ENCODE measurements at regions not wholly inside any gene's neighbourhood (a gene's known extent, or its start where the extent isn't known, plus 50 kb on each side); places are given as distances from the start of the nearest gene placed in this dataset.
A peak's percentile ranks its signal among the peaks of the same experiment; 100 is the strongest.
"Not testable (repeated sequence)": the region's sequence is repeated elsewhere in the genome, so short reads cannot be mapped to it uniquely, and the experiment has no call there.

DNA sequence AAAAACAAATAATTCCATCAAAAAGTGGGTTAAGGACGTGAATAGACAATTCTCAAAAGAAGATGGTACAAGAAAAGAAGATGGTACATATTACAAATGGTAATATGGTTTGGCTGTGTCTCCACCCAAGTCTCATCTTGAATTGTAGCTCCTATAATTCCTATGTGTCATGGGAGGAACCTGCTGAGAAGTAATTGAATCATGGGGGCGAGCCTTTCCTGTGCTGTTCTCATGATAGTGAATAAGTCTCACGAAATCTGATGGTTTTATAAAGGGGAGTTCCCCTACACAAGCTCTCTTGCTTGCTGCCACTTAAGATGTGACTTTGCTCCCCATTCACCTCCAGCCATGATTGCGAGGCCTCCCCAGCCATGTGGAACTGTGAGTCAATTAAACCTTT lies 172.9 kb downstream of the C11orf91 start:
- DNase-seq (ENCODE audit: low spot score): not testable (repeated sequence)

DNA sequence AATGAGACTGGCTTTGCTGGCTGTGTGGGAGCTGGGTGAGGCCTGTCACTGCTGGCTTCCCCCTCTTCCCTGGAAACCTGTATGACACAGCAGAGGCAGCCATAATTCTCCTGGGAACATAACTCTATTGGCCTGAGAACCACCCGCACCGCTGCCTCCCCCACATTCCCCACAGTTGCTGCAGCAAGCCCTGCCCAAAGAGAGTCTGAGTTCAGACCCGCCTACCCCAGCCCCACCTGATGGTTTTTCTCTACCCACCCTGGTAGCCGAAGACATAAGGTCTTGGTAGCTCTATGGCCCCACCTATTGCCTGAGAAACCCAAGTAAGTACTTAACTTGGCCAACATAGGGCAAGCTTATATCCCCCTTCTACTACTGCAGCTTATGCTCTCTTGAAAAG lies 174.8 kb downstream of the C11orf91 start:
- DNase-seq (ENCODE audit: low spot score): no peak

DNA sequence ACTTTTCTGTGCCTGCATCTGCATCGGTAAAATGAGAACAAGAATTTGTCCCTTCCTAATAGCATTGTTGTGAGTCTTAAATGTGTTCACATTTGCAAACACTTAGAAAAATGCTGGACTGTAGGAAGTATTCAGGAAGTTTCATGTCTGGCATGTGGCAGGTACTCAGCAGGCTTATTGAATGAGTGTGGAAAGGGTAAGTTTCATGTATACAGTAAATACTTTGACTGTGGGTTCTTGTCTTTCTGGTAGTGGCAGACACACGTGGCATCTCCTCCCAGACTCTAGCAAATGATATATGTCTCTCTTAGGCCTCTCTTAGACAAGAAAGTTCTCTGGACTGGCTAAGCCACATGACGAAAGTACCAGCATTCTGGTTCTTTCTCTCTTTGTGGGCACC lies 179.2 kb downstream of the C11orf91 start:
- DNase-seq (ENCODE audit: low spot score): no peak

DNA sequence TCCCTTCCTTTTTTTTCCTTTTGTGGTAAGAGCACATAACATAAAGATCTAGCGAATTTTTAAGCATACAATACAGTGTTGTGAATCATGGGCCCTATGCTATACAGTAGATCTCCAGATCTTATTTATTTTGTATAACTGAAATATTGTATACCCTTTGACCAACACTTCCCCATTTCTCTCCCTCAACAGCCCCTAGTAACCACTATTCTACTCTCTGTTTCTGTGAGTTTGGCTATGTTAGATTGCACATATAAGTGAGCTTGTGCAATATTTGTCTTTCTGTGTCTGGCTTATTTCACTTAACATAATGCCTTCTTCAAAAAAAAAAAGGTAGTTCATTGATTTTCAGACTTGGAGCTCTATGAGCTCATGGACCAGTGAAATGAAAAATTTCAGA lies 180.5 kb downstream of the C11orf91 start:
- DNase-seq (ENCODE audit: low spot score): no peak

DNA sequence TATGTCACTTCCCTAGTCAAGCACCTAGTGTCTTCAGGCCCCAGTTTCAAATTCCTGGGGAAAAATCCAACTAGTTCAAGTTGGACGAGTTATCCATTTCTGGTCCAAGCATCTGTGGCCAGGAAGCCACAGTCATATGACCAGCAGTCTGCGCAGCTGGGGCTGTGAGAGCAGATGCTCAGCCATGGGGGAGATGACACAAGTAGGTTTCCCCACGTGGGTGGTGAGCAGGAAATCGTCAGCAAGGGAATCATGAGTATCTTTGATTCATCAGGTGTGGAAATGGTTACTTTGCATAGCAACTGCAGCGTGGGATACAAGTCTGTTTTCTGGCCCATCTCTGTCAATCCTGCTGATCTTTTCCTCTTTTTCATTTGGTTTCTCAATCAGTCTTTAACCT lies 185.3 kb downstream of the C11orf91 start:
- no peak for DNase-seq (ENCODE audit: low spot score)

DNA sequence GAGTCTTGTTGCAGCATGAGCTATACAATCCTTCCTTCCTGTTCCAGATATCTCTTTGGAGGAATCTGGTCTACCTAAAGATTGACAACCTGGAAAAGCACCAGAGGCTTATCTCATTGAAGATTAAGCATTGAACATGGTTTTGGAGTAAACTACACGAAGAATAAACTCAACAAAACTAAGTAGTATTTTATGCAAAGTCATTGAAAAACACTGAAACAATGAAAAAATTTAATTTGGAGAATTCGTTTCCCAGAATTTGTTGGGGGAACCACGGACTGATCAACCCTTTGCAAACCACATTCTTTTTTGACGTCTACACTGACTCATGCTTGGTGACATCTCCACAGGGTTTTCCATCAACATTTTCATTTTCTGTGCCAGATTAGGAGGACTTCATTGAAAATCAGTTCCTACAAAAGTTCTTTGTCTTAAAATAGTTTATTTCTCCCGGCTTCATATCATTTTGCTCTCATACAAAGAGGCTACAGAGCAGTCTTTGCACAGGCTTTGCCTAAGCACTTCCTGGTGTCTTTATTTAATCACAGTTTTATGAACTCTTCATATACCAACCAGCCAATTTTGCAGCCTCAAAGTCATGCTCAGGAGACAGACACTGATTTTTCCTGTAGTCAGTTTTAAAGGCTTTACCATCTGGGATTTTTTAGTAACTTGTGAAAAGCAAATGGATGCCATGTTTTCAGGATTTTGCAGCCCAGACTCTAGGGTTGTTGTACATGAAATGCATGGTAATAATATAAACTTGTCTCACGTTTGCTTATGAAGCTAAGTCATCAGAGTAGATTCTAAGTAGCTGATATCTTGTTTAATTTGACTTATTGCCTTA lies 186.3 kb downstream of the C11orf91 start:
- DNase-seq (ENCODE audit: low spot score): no peak

DNA sequence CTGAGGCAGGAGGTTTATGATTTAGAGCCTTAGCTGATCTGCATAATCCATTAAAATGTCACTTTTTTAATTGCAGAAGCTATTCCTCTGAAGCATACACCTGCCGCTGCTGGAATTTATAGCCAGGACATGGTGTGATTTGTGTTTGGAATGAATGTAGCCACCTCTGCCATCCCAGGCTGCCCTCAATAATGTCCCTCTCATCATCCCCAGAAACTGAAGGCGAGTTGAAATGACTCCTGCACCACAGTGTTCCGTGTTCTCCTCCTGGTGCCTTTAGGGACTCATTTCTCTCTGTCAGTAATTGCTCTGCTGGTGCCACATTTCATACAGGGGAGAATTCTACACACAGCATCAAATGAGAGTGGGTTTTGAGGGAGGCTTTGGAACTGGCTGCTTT lies 191.0 kb downstream of the C11orf91 start:
- no peak for DNase-seq (ENCODE audit: low spot score)

DNA sequence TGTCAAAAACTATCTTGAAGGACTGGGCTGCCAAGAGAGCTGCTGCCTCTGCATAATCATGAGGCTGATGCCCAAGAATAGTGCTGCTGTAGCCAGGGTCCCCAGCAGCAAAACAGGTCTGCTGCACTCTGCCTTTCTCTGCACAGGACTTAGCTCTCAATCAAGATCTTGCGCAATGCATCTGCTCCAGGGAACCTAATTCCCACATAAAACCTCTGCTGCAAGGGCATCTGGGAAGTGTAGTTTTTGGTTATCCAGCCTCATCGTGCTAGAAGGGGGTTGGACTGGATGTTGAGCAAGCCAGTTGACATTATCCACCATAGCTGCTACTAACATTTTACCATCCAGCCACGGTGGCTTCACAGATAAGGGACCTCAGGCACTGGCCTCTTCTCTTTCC lies 192.7 kb downstream of the C11orf91 start:
- peak; percentile 23 for DNase-seq (ENCODE audit: low spot score)

DNA sequence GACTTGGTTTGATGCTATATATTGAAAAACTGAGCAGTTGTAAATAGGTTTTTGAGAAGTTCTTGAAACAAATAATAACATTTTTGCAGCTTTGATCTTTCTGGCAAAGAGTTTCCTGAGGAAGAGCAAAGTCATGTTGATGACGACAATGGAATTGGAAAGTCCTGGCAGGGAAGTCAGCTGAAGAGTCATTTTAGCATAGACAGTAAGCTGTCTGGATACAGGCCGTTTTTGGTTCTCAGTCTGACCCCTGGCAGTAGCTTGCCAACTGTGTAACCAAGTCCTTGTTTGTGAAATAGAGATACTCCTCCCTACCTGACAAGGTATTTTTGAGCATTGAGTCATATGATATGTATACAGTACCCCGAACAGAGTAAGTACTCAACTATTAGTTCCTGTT lies 193.3 kb downstream of the C11orf91 start:
- no peak for DNase-seq (ENCODE audit: low spot score)

DNA sequence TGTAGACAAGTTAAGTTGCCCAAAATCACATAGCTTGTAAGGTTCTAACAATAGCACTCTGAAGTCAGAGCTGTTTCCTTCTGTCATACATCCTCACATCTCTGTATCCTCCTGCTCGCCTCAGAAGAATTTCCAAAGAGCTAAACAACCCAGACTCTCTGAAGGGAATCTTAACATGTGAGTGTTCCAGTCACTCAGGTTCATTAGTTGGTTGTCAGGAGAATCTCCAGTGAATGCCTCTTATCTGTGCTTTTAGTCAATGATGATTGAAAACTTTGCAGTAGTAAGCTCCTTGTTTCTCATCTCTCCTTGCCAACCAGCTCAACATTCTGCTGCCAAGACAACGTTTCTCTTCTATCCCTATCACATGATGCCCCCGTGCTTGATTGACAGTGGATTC lies 195.5 kb downstream of the C11orf91 start:
- DNase-seq (ENCODE audit: low spot score): no peak

DNA sequence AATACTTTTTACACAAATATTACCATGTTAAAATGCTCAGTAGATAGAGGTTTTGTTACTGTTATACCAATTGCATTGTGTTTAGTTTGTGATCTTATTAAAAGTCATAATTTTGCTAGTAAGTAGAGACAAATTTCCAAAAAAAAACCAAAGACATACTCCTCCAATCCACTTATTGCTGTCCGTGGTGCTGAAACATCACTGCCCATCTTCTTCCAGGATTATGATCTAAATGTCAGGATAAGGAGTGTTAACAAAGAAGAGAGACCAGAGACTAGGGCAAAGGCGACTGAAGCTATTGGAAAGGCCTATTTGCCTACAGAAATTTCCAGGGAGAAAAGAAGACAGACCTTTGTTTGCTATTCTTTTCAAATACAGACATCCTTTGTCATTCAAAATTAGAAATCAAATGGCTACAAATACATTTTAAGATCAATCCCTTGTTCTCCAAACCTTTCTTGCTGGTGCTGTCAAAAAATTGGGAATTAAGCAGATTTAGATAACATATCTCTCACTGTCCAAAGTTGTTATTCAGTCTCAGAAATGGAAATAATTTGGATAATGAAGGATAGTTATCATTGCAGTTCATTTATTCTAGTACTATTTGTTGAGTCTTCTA lies 199.7 kb downstream of the C11orf91 start:
- no peak for DNase-seq (ENCODE audit: low spot score)

DNA sequence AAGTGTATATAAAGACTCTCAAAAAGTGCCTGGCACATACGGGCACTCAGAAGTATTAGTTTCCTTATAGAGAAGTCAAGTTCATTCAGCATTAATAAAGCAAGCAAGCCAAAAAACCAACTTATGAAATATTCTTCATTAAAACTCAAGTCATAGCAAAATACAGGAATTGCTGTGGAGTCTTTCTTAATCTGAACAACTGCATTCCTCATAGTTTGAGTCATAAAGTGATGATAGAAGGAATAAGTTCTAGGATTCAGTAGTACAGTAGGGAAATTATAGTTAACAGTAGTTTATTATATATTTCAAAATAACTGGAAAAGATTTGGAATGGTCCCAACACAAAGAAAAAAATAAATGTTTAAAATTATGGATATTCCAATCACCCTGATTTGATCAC lies 200.3 kb downstream of the C11orf91 start:
- no peak for DNase-seq (ENCODE audit: low spot score)

DNA sequence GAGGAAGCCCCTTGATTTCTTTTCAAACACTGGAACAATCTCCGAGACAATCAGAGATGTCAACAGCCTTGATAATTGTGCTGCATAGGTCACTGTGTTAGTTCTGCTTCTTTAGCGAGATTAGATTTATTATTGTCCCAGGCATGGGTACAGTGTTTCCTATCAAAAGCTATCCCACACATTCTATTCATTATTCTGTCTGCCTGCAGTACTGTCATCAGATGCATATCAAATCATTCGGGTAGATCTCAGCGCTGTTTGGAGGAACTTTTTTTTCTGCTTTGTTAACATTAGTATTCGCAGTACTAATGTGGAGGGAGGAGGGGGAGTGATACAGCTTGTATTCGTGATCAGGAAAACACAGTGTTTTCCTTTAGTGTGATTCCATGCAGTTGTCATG lies 208.0 kb downstream of the C11orf91 start:
- no peak for DNase-seq (ENCODE audit: low spot score)

DNA sequence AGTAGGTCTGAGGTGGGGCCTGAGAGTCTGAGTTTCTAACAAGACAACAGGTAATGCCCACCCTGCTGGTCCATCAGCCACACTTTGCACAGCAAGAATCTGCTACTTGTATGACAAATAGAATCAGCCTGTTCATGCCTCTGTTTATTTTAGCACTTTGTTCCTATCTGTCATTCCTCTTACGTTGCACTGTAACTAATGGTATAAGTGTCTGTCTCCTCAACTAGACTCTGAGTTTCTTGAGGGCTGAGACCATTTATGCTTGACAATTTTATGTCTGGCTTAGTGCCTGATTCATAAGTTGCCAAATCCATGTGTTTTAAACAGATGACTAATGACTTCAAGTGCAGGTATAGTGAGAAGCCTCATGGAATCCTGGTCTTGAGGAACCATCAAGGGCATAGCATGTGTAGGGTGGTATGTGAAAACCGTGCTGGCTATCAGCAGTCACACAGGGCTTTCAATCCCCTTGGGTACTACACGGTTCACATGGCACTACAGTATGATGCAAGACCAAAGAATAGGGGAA lies 209.7 kb downstream of the C11orf91 start:
- no peak for DNase-seq (ENCODE audit: low spot score)

DNA sequence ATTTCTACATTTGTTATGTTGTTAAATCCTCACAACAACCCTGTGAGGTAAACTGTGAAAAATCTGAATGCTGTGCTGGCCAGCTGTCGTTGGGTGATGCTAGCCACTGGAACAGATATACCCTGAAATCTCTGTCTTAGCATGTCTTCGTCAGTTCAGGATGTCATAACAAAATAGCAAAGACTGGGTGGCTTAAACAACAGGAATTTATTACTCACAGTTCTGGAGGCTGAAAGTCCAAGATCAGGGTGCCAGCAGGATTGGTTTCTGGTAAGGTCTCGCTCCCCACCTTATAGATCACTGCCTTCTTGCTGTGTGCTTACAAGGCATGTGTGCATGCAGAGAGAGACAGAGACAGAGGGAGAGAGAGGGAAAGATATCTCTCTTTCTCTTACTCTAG lies 211.7 kb downstream of the C11orf91 start:
- no peak for DNase-seq (ENCODE audit: low spot score)

DNA sequence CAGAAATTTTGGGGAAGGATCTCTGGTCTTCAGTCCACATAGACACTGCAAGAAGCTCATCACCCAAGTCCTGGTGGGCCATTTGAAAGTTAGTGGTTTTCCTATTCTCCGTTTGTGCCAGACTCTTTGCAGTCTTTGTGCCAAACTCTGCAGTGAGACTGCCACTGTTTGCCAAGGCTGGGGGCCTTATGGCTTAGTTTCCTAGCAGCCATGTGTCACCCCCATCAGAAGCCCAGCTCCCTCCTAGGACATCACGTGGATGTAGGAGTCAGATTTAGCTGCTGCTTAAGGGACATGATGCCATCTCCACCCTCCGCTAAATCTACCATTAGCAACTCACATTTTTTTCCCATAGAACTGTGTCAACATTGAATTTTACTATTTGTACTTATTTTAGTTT lies 220.0 kb downstream of the C11orf91 start:
- no peak for DNase-seq (ENCODE audit: low spot score)

DNA sequence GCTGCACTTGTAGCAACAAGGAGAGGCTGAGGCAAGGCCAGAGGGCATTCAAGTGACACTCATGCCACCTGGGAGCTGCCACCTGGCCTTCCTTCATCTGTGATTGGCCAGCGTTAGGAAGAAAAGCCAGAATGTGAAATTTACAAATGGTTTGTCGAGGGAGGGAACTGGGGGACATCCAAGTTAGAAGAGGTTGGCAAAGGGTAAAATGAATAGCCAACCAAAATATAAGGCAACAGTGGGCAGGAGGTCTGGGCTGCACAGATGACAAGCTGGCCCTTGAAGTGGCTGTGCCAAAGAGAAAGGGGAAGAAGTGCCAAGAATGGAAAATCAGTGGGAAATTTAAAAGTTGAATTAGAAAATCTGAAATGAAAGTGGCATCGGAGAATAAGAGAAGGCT lies 221.4 kb downstream of the C11orf91 start:
- DNase-seq (ENCODE audit: low spot score): no peak

DNA sequence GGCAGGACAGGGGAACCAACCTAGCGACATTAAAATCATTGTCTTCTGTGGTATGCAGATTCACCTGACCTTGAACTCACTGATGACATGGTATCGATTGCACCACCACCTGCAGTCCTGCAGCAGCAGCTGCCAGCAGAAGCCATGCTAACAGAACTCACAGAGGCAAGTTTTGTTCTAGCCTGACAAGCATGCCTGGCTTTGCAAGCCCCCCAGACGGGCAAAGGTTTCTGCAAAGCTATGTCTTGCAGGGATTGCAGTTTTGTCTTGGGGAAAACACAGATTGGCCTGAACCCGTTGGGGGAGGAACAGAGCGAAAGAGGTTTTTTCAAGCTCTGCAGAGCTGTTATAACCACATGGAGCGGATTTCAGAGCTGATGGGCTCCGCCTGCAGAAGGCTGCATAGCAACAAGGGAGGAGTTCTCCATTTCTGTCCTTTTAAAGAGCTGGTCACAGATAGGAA lies 221.0 kb downstream of the HIPK3 start:
- DNase-seq (ENCODE audit: low spot score): no peak

DNA sequence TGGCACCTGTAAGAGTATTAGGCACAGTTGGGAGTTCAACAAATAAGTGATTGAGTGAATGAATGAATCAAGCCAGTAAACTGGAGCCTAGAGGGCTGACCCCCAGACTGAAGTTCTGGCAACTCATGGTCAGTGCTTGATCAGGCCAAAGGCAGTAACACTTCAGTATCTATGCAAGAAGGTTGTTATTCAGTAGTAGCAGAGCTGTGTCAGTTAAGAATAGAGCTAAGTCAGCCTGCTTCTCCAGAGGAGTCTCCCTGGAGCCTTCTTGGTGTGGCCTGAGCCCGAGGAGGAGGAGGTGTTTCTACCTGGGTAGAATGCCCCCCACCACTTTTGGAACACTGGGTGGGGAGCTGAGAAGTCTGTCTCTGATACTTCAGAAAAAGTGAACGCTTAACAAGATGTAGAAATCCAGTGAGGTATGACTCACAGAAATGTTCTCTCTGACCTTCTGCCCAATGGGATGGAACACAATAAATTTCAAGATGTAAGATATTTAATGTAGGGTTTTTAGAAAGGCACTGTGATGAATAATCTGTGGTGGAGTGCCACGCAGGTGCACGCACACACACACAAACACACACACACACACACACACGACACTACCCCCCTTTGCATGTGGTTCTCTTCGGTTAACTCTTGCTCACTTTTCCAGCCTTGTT lies 219.9 kb downstream of the HIPK3 start:
- DNase-seq (ENCODE audit: low spot score): no peak

DNA sequence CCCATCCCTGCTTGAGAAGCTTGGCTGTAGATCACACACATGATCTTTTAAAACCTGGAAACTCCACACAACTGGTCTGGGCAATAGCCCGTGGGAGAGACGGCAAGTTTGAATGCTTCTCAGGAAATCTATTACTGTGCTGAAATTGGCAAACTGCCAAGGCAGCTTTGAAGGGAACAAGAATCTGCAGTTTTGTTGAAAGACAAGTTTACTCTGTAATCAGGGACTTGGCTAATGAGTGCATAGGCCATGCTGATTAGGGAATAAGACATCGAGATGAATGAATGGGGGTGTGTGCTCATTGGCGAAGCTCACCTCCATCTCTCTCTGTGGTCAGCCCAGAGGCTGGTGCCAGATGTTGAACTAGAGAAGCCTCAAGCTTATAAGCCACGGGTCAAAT lies 218.8 kb downstream of the HIPK3 start:
- no peak for DNase-seq (ENCODE audit: low spot score)

DNA sequence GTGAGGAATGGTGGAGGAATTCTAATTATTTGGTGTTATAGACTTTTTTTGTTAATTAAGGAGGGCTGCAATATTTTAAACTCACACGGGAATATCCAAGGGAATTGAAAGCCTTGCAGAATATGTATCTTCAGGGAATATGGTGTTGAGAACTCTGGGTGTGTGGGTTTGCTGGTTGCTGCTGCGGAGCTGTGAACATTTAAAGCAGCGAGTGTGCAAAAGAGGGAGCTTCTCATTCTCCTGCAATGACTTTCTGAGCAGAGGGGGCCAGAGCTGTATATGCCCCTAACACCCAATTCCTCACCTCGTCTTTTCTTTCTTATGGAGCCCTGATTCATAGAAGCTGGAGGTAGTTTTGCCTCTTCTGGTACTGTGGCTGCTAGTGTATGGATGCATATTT lies 217.7 kb downstream of the HIPK3 start:
- DNase-seq (ENCODE audit: low spot score): no peak

DNA sequence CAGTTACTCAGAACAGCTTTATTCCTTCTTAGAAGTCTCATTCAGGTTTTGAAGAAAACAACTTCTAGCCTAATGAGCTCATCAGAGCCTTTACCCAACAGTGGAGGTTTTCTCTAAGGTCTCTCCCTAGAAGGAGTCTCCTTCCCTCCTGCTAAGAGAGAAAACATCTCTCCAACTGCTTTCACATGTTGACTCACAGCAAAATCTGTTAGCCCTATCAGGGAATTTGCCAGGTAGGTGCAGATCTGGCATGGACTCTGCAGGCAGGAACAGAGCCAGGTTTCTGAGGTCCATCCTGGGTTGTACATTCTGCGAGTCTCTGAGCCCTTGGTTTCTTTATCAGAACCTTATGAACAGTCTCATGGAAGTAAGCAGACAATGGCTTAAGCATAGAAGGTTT lies 214.4 kb downstream of the HIPK3 start:
- DNase-seq (ENCODE audit: low spot score): no peak

DNA sequence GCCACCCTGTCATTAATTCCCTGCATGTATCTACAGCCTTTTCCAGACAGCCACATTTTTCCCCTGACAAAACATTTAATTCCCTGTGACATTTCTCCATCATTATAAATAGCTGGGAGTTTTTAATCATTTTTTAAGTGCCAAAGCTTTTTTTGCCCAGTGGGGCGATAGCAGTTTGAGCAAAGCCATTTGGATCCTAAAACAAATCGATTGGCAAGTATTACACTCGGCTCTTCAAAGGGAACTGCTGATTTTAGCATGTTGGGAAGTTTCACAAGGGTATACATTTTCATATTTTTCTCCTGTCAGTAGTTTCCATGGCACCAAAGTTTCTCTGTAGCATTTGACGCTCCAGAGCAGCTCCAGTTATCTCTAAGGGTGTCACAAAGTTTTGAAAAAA lies 210.8 kb downstream of the HIPK3 start:
- DNase-seq (ENCODE audit: low spot score): no peak

Measured in H4 (cell line).